Gastroesophageal sphincter (tissue), 3 donors: ENCODE measurements at regions not wholly inside any gene's neighbourhood (a gene's known extent, or its start where the extent isn't known, plus 50 kb on each side); places are given as distances from the start of the nearest gene placed in this dataset.

Experiments used
- CTCF ChIP-seq, 4 experiments: fragments of 200-600 bp in 2 of 4; fragments of 450-650 bp in 2 of 4; sonication (generic) in 1 of 4; IDR thresholded peaks; one replicate each; pipeline ENCODE4 v1.5.1; 2017 to 2019; ENCODE audit warnings: antibody characterized with exemption in 4 of 4, mild to moderate bottlenecking in 2 of 4, moderate library complexity in 2 of 4
- EP300 ChIP-seq: sonication (generic); formaldehyde crosslinking; IDR thresholded peaks from one replicate; pipeline ENCODE4 v1.6.1; 2017; ENCODE audit warnings: antibody characterized with exemption, mild to moderate bottlenecking
- POLR2A ChIP-seq, 2 donors: fragments of 450-650 bp; IDR thresholded peaks; one replicate each; pipeline ENCODE4 v1.6.1; 2017; ENCODE audit warnings: antibody characterized with exemption in 2 of 2, mild to moderate bottlenecking in 2 of 2, moderate library complexity in 1 of 2
- POLR2AphosphoS5 ChIP-seq: sonication (generic); formaldehyde crosslinking; IDR thresholded peaks from one replicate; pipeline ENCODE4 v1.6.1; 2017; ENCODE audit warnings: antibody characterized with exemption

DNA sequence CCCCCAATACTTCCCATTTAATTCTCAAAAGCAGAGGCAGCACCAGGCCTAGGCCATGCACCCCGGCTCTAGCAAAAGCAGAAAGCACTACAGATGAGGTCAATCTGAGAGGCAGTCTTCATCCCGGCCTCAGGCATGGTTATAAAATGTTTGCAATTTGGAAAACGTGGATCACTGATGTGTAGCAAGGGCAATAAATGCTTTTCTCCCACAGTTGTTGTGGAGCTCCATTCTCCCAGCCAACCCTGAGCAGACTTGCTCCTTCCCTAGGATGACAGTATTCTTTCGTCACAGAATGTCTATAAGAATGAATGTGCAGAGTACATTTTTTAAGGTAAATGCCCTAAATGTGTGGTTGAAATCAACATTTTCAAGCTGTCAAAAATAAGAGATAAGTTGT lies 157.3 kb upstream of the DAPK1 start:
- TF ChIP-seq POLR2A (IDR thresholded peaks at IDR 0.05) (no peak), CTCF (IDR thresholded peaks at IDR 0.05) (no peak), POLR2AphosphoS5 (no peak), EP300 (no peak)
